NCI-H524 treated with DMSO at 0.1 percent for 48 hours (cell line): ENCODE measurements at regions not wholly inside any gene's neighbourhood (a gene's known extent, or its start where the extent isn't known, plus 50 kb on each side); places are given as distances from the start of the nearest gene placed in this dataset.

Source experiments
- DNase-seq: peaks from one replicate; lab custom pipeline; 2025; lab: John Stamatoyannopoulos, UW

- no peak for DNase-seq
Observed at GRCh38 chr4:175127314-175127713, 209.2 kb downstream of the ADAM29 start.

- DNase-seq: no peak
Observed at GRCh38 chr4:175129797-175130196, 211.6 kb downstream of the ADAM29 start.

GRCh38 chr4:175139205-175139604 is 221.0 kb downstream of the ADAM29 start:
- DNase-seq: no peak

GRCh38 chr4:175143116-175143515 is 225.0 kb downstream of the ADAM29 start:
- DNase-seq: no peak

GRCh38 chr4:175146799-175147198 is 228.6 kb downstream of the ADAM29 start:
- DNase-seq: no peak

GRCh38 chr4:175147233-175147632 is 229.1 kb downstream of the ADAM29 start:
- no peak for DNase-seq

- DNase-seq: no peak
Observed at GRCh38 chr4:175166020-175166419, 247.9 kb downstream of the ADAM29 start.

GRCh38 chr4:175176710-175177109 is 258.6 kb downstream of the ADAM29 start:
- no peak for DNase-seq

GRCh38 chr4:175190654-175191053 is 272.5 kb downstream of the ADAM29 start:
- DNase-seq: no peak

GRCh38 chr4:175198056-175198455 is 279.9 kb downstream of the ADAM29 start:
- DNase-seq: no peak

GRCh38 chr4:175215208-175215607 is 297.1 kb downstream of the ADAM29 start:
- DNase-seq: no peak

- no peak for DNase-seq
Observed at GRCh38 chr4:175215657-175216056, 297.5 kb downstream of the ADAM29 start.

GRCh38 chr4:175229154-175229553 is 311.0 kb downstream of the ADAM29 start:
- no peak for DNase-seq

GRCh38 chr4:175234162-175234561 is 316.0 kb downstream of the ADAM29 start:
- DNase-seq: no peak

- DNase-seq: no peak
Observed at GRCh38 chr4:175238827-175239517, 320.8 kb downstream of the ADAM29 start.

GRCh38 chr4:175246941-175247340 is 328.8 kb downstream of the ADAM29 start:
- DNase-seq: no peak

GRCh38 chr4:175252642-175253041 is 334.5 kb downstream of the ADAM29 start:
- no peak for DNase-seq

GRCh38 chr4:175253184-175253902 is 335.2 kb downstream of the ADAM29 start:
- DNase-seq: no peak

- DNase-seq: no peak
Observed at GRCh38 chr4:175263537-175263936, 345.4 kb downstream of the ADAM29 start.

GRCh38 chr4:175271010-175271630 is 353.0 kb downstream of the ADAM29 start:
- DNase-seq: no peak

- no peak for DNase-seq
Observed at GRCh38 chr4:175273995-175274753, 356.0 kb downstream of the ADAM29 start.

- DNase-seq: no peak
Observed at GRCh38 chr4:175277816-175278215, 359.7 kb downstream of the ADAM29 start.
